ENCODE measurements at regions not wholly inside any gene's neighbourhood (a gene's known extent, or its start where the extent isn't known, plus 50 kb on each side); places are given as distances from the start of the nearest gene placed in this dataset.

DNA sequence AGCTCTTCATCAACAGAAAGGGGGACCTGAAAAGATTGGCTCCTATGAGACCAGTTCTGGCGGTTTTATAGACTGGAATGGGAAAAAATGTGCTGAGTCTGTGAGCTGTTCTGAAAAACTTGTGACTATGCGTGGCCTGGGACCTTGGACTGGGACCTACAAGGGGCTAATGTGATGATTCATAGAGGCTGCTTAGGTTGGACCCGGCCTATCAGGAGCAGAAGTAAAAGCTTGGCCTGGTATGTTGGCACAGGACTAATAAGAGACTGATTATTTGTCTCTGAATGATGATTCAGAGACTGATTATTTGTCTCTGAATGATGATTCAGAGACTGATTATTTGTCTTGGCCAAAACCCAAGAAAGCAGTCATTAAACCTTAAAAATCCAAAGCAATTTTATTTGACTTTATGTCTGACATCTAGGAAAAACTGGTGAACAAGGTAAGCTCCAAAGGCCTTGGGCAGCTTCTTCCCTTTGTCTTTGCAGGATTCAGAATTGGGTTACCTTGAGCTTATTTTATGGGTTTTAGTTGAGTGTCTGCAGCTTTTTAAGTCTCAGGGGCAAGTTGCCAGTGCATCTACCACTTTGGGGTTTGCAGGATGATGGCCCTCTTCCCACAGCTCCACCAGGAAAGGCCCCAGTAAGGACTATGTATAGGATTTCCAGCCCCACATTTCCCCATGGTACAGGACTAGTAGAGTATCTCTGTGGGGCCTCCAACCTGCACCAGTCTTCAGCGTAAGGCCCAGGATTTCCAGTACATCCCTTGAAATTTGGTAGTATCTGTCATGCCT is 390.3 kb downstream of the KDM5D start:
- no peak for DNase-seq
- WGBS: 76% methylated on average over 4 of the region's 4 CpGs
- ATAC-seq: no peak
- H3K9me3 ChIP-seq (ENCODE audit: control insufficient read depth, low read length): no peaks in the 10 kb centered on the region
- H3K4me3 ChIP-seq (ENCODE audit: low read length): no peak overlapping the region
- no peaks in the 10 kb centered on the region for H3K4me1 ChIP-seq (ENCODE audit: control insufficient read depth, insufficient read depth, low read length)
- intact Hi-C loops (cut with DNase I): no loop called here
- no peak overlapping the region for H3K27ac ChIP-seq (ENCODE audit: low read length)
- no peaks in the 10 kb centered on the region for H3K27me3 ChIP-seq (ENCODE audit: control insufficient read depth, insufficient read depth)

DNA sequence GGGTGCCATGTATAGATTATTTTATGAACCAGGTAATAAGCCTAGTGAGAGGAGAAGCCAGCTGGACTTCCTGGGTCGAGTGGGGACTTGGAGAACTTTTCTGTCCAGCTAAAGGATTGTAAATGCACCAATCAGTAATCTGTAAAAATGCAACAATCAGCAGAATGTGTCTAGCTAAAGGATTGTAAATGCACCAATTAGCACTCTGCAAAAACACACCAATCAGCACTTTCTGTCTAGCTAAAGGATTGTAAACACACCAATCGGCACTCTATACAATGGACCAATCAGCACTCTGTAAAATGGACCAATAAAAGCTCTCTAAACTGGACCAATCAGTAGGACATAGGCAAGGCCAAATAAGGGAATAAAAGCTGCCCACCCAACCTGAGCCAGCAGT is 392.9 kb downstream of the KDM5D start:
- Histone ChIP-seq H3K4me1 (ENCODE audit: control insufficient read depth, insufficient read depth, low read length) (no peaks in the 10 kb centered on the region), H3K4me3 (ENCODE audit: low read length) (no peak overlapping the region), H3K27me3 (ENCODE audit: control insufficient read depth, insufficient read depth) (no peaks in the 10 kb centered on the region), H3K27ac (ENCODE audit: low read length) (no peak overlapping the region), H3K9me3 (ENCODE audit: control insufficient read depth, low read length) (no peaks in the 10 kb centered on the region)
- DNase-seq: no peak
- no peak for ATAC-seq
- 48% methylated on average over 2 of the region's 2 CpGs for WGBS
- intact Hi-C loops (cut with DNase I): no loop called here

DNA sequence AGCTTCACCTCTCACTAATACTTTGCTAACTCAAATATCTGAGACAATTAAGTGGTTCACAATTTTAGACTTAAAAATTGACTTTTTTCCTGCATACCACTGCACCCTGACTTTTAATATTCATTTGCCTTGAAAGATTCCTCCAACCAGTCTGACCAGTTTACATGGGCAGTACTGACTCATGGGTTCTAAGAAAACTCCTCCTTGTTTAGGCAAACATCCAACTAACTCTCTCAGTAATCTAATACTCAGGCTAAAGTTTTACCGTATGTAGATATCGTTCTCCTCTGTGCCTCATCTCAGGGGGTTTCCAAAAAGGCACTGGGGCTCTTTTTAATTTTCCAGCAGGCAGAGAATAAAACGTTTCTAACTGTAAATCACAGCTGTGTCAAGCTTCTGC is 422.8 kb downstream of the KDM5D start:
- DNase-seq: no peak
- Histone ChIP-seq H3K27ac (ENCODE audit: low read length) (no peak overlapping the region), H3K9me3 (ENCODE audit: control insufficient read depth, low read length) (no peaks in the 10 kb centered on the region), H3K4me1 (ENCODE audit: control insufficient read depth, insufficient read depth, low read length) (no peaks in the 10 kb centered on the region), H3K27me3 (ENCODE audit: control insufficient read depth, insufficient read depth) (no peaks in the 10 kb centered on the region), H3K4me3 (ENCODE audit: low read length) (no peak overlapping the region)
- WGBS: 55% methylated on average over 3 of the region's 3 CpGs
- intact Hi-C loops (cut with DNase I): no loop called here
- ATAC-seq: no peak

DNA sequence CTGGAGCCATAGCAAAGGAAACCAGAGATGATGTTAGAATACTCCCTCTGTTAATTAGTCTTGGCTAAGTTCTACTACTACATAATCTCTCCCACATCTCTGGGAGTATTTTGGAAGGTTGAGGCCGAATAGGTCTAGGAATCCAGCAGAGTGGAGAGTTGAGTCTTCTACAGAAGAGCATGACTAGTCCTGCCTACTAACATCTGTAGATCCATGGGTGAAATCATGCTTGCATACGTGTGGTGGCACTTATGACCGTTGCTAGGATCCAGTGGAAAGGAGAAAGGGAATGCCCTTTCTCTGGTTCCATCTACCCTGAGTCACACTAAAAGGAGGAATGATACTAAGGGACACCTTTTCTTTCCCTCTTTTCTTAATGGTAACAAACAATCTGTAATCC is 425.4 kb downstream of the KDM5D start:
- H3K9me3 ChIP-seq (ENCODE audit: control insufficient read depth, low read length): no peaks in the 10 kb centered on the region
- WGBS: 62% methylated on average over 3 of the region's 3 CpGs
- H3K27me3 ChIP-seq (ENCODE audit: control insufficient read depth, insufficient read depth): no peaks in the 10 kb centered on the region
- ATAC-seq (no peak), DNase-seq (no peak)
- H3K4me1 ChIP-seq (ENCODE audit: control insufficient read depth, insufficient read depth, low read length): no peaks in the 10 kb centered on the region
- no peak overlapping the region for H3K4me3 ChIP-seq (ENCODE audit: low read length)
- intact Hi-C loops (cut with DNase I): no loop called here
- no peak overlapping the region for H3K27ac ChIP-seq (ENCODE audit: low read length)

DNA sequence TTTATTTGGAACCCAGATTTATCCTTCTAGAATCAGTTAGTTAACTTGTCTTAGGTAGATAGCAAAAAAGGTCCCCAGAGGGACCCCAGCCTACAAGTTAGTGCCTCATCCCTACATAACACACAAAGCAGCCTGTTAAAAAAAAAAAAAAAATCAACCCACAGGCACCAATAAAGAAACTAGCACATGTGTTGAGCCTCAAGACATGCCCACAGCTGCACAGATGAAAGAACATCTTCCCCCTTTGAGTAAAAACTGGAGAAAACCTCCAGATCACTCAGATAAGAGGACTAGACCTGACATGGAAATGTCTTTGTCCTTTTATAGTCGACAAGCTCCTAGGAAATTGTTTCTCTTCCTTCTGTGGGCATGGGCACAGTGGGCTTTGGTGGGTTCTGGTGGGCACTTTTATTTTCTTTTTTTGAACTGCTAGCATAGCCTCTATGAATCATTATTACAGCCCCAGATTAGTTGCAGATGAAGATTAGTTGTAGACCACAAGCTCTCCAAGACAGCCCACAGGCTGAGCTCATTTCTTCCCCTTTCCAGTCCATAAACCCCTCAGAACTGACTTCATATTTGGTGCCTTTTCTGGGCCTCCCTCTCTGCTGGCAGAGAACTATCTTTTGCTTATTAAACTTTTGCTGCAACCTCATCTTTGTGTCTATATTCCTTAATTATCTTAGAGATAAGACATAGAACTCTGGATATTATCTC is 427.1 kb downstream of the KDM5D start:
- Histone ChIP-seq H3K4me3 (ENCODE audit: low read length) (no peak overlapping the region), H3K4me1 (ENCODE audit: control insufficient read depth, insufficient read depth, low read length) (no peaks in the 10 kb centered on the region), H3K9me3 (ENCODE audit: control insufficient read depth, low read length) (no peaks in the 10 kb centered on the region), H3K27me3 (ENCODE audit: control insufficient read depth, insufficient read depth) (no peaks in the 10 kb centered on the region), H3K27ac (ENCODE audit: low read length) (no peak overlapping the region)
- DNase-seq (no peak), ATAC-seq (no peak)
- intact Hi-C loops (cut with DNase I): no loop called here
- 65% methylated on average over 1 of the region's 1 CpG for WGBS

DNA sequence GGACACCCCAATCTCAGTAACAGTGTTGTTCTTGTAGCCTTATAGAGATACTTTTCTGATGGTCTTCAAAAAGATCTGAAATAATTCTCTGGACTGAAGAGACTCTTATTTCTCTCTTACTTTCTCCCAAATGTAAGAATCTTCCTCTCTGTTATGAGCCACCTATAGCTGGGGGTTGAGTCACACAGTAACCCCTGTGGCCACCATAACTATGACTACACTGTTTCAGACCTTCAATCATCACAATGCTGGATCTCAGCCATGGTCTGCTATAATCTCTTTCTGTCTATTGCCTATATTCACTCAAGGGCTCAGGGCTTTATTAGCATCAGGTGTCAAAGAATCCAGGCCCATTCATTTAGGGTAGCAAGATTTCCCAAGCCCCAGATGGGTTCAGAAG is 436.9 kb downstream of the KDM5D start:
- intact Hi-C loops (cut with DNase I): no loop called here
- no peak overlapping the region for H3K4me3 ChIP-seq (ENCODE audit: low read length)
- no peaks in the 10 kb centered on the region for H3K27me3 ChIP-seq (ENCODE audit: control insufficient read depth, insufficient read depth)
- DNase-seq (no peak), ATAC-seq (no peak)
- no peaks in the 10 kb centered on the region for H3K9me3 ChIP-seq (ENCODE audit: control insufficient read depth, low read length)
- H3K4me1 ChIP-seq (ENCODE audit: control insufficient read depth, insufficient read depth, low read length): no peaks in the 10 kb centered on the region
- no peak overlapping the region for H3K27ac ChIP-seq (ENCODE audit: low read length)

DNA sequence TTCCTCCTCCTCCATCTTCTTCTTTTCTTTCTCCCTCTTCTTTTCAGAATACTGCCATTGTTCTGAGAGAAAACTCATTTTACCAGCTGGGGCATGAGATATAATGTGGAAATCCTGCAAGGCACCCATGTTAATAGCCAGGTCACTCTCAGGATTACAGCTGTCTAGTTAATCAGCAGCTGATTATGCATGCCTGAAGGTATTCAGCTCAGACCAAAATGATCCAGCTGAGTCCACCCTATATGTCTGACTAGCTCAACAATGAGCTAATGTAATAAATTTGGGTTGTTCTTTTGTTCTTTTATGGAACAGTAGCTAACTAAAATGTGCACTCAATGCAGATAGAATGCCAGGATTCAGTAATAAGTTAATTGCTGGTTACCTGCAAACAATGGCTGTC is 441.4 kb downstream of the KDM5D start:
- intact Hi-C loops (cut with DNase I): no loop called here
- Histone ChIP-seq H3K4me3 (ENCODE audit: low read length) (no peak overlapping the region), H3K4me1 (ENCODE audit: control insufficient read depth, insufficient read depth, low read length) (no peaks in the 10 kb centered on the region), H3K27ac (ENCODE audit: low read length) (no peak overlapping the region), H3K9me3 (ENCODE audit: control insufficient read depth, low read length) (no peaks in the 10 kb centered on the region), H3K27me3 (ENCODE audit: control insufficient read depth, insufficient read depth) (no peaks in the 10 kb centered on the region)
- DNase-seq: no peak
- ATAC-seq: no peak

DNA sequence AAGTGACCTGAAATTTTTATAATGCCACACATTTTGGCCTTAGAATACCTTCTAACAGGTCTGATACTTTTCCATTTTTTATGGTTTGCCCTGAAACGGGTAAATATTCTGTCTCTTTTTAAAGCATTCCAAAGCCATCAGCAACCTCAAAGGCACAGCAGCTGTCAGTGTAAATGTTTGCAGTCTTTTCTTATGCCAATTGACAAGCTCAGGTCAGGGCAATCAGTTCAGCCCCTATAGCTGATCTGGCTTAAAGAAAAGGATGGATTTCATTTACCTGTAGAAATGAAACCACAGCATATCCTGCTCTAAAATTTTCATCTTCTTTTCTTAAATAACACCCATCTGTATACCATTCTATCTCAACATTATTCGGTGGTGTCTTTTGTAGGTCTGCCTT is 453.6 kb downstream of the KDM5D start:
- Histone ChIP-seq H3K27ac (ENCODE audit: low read length) (no peak overlapping the region), H3K27me3 (ENCODE audit: control insufficient read depth, insufficient read depth) (no peaks in the 10 kb centered on the region), H3K4me1 (ENCODE audit: control insufficient read depth, insufficient read depth, low read length) (no peaks in the 10 kb centered on the region), H3K4me3 (ENCODE audit: low read length) (no peak overlapping the region), H3K9me3 (ENCODE audit: control insufficient read depth, low read length) (no peaks in the 10 kb centered on the region)
- DNase-seq (no peak), ATAC-seq (no peak)
- intact Hi-C loops (cut with DNase I): no loop called here
- 38% methylated on average over 2 of the region's 2 CpGs for WGBS

DNA sequence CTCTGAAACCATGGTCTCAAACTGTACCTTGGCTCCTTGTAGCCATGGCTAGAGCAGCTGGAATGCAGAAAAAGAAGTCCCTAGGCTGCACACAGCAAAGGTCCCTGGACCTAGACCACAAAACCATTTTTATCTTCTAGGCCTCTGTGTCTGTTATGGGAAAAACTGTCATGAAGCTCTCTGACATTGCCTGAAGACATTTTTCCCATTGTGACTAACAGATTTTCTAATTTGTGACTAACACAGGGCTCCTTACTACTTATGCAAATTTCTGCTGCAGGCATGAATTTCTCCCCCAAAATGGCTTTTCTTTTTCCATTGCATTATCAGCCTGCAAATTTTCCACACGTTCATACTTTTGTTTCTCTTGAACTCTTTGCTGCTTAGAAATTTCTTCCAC is 470.4 kb downstream of the KDM5D start:
- no peaks in the 10 kb centered on the region for H3K27me3 ChIP-seq (ENCODE audit: control insufficient read depth, insufficient read depth)
- no peak overlapping the region for H3K27ac ChIP-seq (ENCODE audit: low read length)
- no peak overlapping the region for H3K4me3 ChIP-seq (ENCODE audit: low read length)
- no peaks in the 10 kb centered on the region for H3K9me3 ChIP-seq (ENCODE audit: control insufficient read depth, low read length)
- ATAC-seq (no peak), DNase-seq (no peak)
- no peaks in the 10 kb centered on the region for H3K4me1 ChIP-seq (ENCODE audit: control insufficient read depth, insufficient read depth, low read length)
- WGBS: 57% methylated on average over 1 of the region's 1 CpG
- intact Hi-C loops (cut with DNase I): no loop called here

DNA sequence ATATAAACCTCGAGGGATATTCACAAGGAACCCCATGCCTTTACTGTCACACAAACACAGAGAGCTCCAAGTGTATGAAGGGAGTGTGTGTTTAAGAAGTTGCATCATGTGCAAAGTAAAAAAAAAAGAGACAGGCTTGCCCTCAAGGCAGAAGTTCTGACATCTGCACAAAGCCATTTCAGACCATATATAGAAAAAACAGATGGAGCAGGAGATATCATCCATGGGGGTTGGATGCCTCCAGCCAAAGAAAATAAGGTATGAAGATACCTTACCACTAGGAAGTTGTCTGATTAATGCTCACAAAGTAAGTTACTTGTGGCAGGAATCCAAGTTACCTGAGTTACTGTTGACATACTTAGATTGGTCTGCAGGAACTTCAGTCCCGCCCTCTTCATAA is 476.2 kb downstream of the KDM5D start:
- WGBS: 64% methylated on average over 2 of the region's 2 CpGs
- no peak for ATAC-seq

DNA sequence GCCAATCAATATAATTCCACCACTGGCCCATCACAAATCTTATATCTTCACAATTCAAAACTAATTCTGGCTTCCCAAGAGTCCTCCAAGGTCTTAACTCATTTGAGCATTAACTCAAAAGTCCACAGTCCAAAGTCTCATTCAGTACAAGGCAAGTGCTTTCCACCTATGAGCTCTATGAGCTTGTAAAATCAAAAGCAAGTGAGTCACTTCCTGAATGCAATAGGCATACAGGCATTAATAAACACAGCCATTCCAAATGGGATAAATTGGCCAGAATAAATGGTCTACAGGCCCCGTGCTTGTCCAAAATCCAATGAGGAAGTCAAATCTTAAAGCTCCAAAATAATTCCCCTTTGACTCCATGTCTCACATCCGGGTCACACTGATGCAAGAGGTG is 479.1 kb downstream of the KDM5D start:
- Histone ChIP-seq H3K27me3 (ENCODE audit: control insufficient read depth, insufficient read depth) (no peaks in the 10 kb centered on the region), H3K9me3 (ENCODE audit: control insufficient read depth, low read length) (no peaks in the 10 kb centered on the region), H3K4me1 (ENCODE audit: control insufficient read depth, insufficient read depth, low read length) (no peaks in the 10 kb centered on the region), H3K27ac (ENCODE audit: low read length) (no peak overlapping the region), H3K4me3 (ENCODE audit: low read length) (no peak overlapping the region)
- DNase-seq (no peak), ATAC-seq (no peak)
- 64% methylated on average over 2 of the region's 2 CpGs for WGBS
- intact Hi-C loops (cut with DNase I): no loop called here

More for the DNA sequence above, 476.2 kb downstream of the KDM5D start:
- no peak overlapping the region for H3K4me3 ChIP-seq (ENCODE audit: low read length)
- no peaks in the 10 kb centered on the region for H3K27me3 ChIP-seq (ENCODE audit: control insufficient read depth, insufficient read depth)
- DNase-seq: no peak
- H3K4me1 ChIP-seq (ENCODE audit: control insufficient read depth, insufficient read depth, low read length): no peaks in the 10 kb centered on the region
- no peak overlapping the region for H3K27ac ChIP-seq (ENCODE audit: low read length)
- intact Hi-C loops (cut with DNase I): no loop called here
- no peaks in the 10 kb centered on the region for H3K9me3 ChIP-seq (ENCODE audit: control insufficient read depth, low read length)

Measured in right cardiac atrium (tissue), 5 donors.